ENCODE measurements at regions not wholly inside any gene's neighbourhood (a gene's known extent, or its start where the extent isn't known, plus 50 kb on each side); places are given as distances from the start of the nearest gene placed in this dataset.
A peak's percentile ranks its signal among the peaks of the same experiment; 100 is the strongest.

DNA sequence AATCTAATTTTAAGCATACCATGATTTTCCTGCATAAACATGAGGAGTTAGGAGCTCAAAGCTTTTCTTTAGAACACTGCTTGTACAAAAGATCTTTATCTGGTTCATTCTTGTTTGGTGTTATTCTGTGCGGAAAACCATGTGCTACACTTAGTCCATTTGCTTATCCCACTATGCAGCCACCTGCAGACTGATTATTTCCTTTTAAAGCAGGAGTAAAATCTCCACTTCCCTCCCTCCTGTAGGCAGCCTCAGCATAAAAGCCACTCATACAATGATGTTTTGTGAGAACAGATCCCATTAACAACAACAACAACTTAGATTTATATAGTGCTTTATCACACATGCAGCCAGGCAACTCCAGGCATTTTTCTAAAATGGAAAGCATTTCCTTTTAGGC lies 355.3 kb upstream of the NEGR1 start:
- H3K79me2 ChIP-seq (ENCODE audit: control insufficient read depth, insufficient read depth, low read length) = no peaks in the 10 kb centered on the region
- no peak overlapping the region for H3K27ac ChIP-seq (ENCODE audit: low read depth, low read length)
- H4K5ac ChIP-seq (ENCODE audit: low read length) = no peak overlapping the region
- H3K79me1 ChIP-seq (ENCODE audit: low read length) = no peaks in the 10 kb centered on the region
- no peak overlapping the region for H2BK120ac ChIP-seq (ENCODE audit: low read depth, low read length)
- H3K36me3 ChIP-seq (ENCODE audit: control insufficient read depth, insufficient read depth, low read length) = no peaks in the 10 kb centered on the region
- H3K4me1 ChIP-seq (ENCODE audit: control insufficient read depth, low read depth, low read length) = no peaks in the 10 kb centered on the region
- H3K4me3 ChIP-seq (ENCODE audit: low read length) = no peak overlapping the region
- no peak overlapping the region for H2BK5ac ChIP-seq (ENCODE audit: low read length)
- H3K4me2 ChIP-seq (ENCODE audit: low read length) = no peak overlapping the region
- no peak overlapping the region for H3K9ac ChIP-seq (ENCODE audit: low read length)
- DNase-seq = no peak
- WGBS (ENCODE audit: extremely low coverage, insufficient coverage, low lambda C conversion rate) = no CpG with 5 or more reads among the region's 1 CpG
- H3K18ac ChIP-seq (ENCODE audit: low read length) = no peak overlapping the region
- H3K4ac ChIP-seq (ENCODE audit: low read depth, low read length) = no peak overlapping the region
- H2BK15ac ChIP-seq (replicated peaks; ENCODE audit: low read depth) = no peak overlapping the region
- H3K27me3 ChIP-seq (ENCODE audit: insufficient read depth, low read length, poor library complexity) = no peaks in the 10 kb centered on the region
- H3K23ac ChIP-seq (ENCODE audit: low read length) = no peak overlapping the region
- H2AK5ac ChIP-seq (ENCODE audit: low read length) = no peak overlapping the region
- H3K56ac ChIP-seq (ENCODE audit: low read length) = no peak overlapping the region
- H4K8ac ChIP-seq (ENCODE audit: low read depth, low read length) = no peak overlapping the region

DNA sequence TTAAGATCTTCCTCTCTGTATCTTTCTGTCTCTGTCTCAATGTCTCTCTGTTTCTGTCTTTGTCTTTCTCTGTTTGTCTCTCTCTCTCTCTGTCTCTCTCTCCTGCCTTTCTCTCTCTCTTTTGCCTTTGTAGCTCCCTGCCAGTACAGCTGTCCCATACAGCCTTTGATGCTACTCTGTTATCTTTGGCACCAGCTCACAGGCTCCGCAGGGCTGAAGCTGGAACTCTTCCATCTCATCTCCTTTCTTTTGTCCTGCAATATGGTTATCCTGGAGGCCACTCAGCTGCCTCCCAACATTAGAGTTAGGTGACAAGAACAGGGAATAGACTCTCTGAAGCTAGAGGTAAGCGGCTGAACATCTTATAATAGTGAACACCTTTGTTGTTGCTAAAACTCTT lies 354.3 kb upstream of the NEGR1 start:
- Histone ChIP-seq H3K4ac (ENCODE audit: low read depth, low read length) (no peak overlapping the region), H3K27me3 (ENCODE audit: insufficient read depth, low read length, poor library complexity) (no peaks in the 10 kb centered on the region), H3K4me2 (ENCODE audit: low read length) (no peak overlapping the region), H3K4me1 (ENCODE audit: control insufficient read depth, low read depth, low read length) (no peaks in the 10 kb centered on the region), H3K79me2 (ENCODE audit: control insufficient read depth, insufficient read depth, low read length) (no peaks in the 10 kb centered on the region), H3K27ac (ENCODE audit: low read depth, low read length) (no peak overlapping the region), H3K56ac (ENCODE audit: low read length) (no peak overlapping the region), H3K18ac (ENCODE audit: low read length) (no peak overlapping the region), H2BK15ac (replicated peaks; ENCODE audit: low read depth) (no peak overlapping the region), H3K4me3 (ENCODE audit: low read length) (no peak overlapping the region), H3K36me3 (ENCODE audit: control insufficient read depth, insufficient read depth, low read length) (no peaks in the 10 kb centered on the region), H2AK5ac (ENCODE audit: low read length) (no peak overlapping the region), H3K23ac (ENCODE audit: low read length) (no peak overlapping the region), H3K9ac (ENCODE audit: low read length) (no peak overlapping the region), H3K79me1 (ENCODE audit: low read length) (no peaks in the 10 kb centered on the region), H4K5ac (ENCODE audit: low read length) (no peak overlapping the region), H2BK5ac (ENCODE audit: low read length) (no peak overlapping the region), H4K8ac (ENCODE audit: low read depth, low read length) (no peak overlapping the region), H2BK120ac (ENCODE audit: low read depth, low read length) (no peak overlapping the region)
- peak; percentile 6 for DNase-seq
- no CpG with 5 or more reads among the region's 2 CpGs for WGBS (ENCODE audit: extremely low coverage, insufficient coverage, low lambda C conversion rate)

DNA sequence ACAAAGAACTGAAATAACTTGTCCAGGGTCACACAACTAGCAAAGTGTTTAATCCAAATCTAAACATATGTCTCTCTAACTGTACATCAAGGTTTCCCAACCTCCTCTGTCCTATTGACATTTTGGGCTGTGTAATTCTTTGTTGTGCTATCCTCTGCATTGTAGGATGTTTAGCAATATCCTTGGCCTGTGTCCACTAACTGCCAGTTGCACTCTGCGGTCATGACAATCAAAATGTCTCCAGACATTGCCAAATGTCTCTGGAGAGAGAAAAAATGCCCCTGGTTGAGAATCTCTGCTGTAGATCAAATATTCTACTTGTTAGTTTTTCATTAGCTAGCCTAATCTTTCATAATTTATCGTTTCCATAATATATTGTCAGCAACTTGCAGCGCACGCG lies 353.4 kb upstream of the NEGR1 start:
- WGBS (ENCODE audit: extremely low coverage, insufficient coverage, low lambda C conversion rate) = no CpG with 5 or more reads among the region's 5 CpGs
- Histone ChIP-seq H3K9ac (ENCODE audit: low read length) (no peak overlapping the region), H3K4me2 (ENCODE audit: low read length) (no peak overlapping the region), H3K18ac (ENCODE audit: low read length) (no peak overlapping the region), H3K56ac (ENCODE audit: low read length) (no peak overlapping the region), H3K36me3 (ENCODE audit: control insufficient read depth, insufficient read depth, low read length) (no peaks in the 10 kb centered on the region), H3K27ac (ENCODE audit: low read depth, low read length) (no peak overlapping the region), H4K8ac (ENCODE audit: low read depth, low read length) (no peak overlapping the region), H4K5ac (ENCODE audit: low read length) (no peak overlapping the region), H3K4me1 (ENCODE audit: control insufficient read depth, low read depth, low read length) (no peaks in the 10 kb centered on the region), H3K23ac (ENCODE audit: low read length) (no peak overlapping the region), H3K79me1 (ENCODE audit: low read length) (no peaks in the 10 kb centered on the region), H3K27me3 (ENCODE audit: insufficient read depth, low read length, poor library complexity) (no peaks in the 10 kb centered on the region), H2BK120ac (ENCODE audit: low read depth, low read length) (no peak overlapping the region), H2BK5ac (ENCODE audit: low read length) (no peak overlapping the region), H3K79me2 (ENCODE audit: control insufficient read depth, insufficient read depth, low read length) (no peaks in the 10 kb centered on the region), H3K4me3 (ENCODE audit: low read length) (no peak overlapping the region), H2BK15ac (replicated peaks; ENCODE audit: low read depth) (no peak overlapping the region), H3K4ac (ENCODE audit: low read depth, low read length) (no peak overlapping the region), H2AK5ac (ENCODE audit: low read length) (no peak overlapping the region)
- DNase-seq = no peak

DNA sequence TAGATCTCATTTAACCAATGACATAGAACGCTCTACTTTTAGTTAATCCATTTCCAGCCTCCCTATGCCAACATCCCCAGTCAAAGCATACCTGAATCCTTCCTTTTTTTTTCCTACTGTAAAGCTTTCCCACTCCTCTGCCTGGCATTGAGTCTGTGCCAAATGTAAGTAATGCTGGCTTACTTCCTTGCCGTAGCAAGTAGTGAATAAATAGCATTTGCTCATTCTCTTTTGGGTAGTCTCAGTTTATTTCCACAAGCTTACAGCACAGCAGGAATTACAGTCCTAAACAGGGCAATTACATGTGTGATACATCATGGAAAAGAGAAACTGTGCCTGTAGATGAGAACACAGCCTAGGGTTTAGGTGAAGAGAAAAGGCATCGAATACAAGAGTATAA lies 352.6 kb upstream of the NEGR1 start:
- H2BK15ac ChIP-seq (replicated peaks; ENCODE audit: low read depth) = no peak overlapping the region
- H4K8ac ChIP-seq (ENCODE audit: low read depth, low read length) = no peak overlapping the region
- no peaks in the 10 kb centered on the region for H3K36me3 ChIP-seq (ENCODE audit: control insufficient read depth, insufficient read depth, low read length)
- no peak overlapping the region for H3K4me3 ChIP-seq (ENCODE audit: low read length)
- H3K56ac ChIP-seq (ENCODE audit: low read length) = no peak overlapping the region
- H3K23ac ChIP-seq (ENCODE audit: low read length) = no peak overlapping the region
- no CpG with 5 or more reads among the region's 3 CpGs for WGBS (ENCODE audit: extremely low coverage, insufficient coverage, low lambda C conversion rate)
- no peak overlapping the region for H3K4ac ChIP-seq (ENCODE audit: low read depth, low read length)
- no peaks in the 10 kb centered on the region for H3K4me1 ChIP-seq (ENCODE audit: control insufficient read depth, low read depth, low read length)
- no peak overlapping the region for H4K5ac ChIP-seq (ENCODE audit: low read length)
- H3K18ac ChIP-seq (ENCODE audit: low read length) = no peak overlapping the region
- H3K27ac ChIP-seq (ENCODE audit: low read depth, low read length) = no peak overlapping the region
- no peak for DNase-seq
- H2BK5ac ChIP-seq (ENCODE audit: low read length) = no peak overlapping the region
- H3K79me1 ChIP-seq (ENCODE audit: low read length) = no peaks in the 10 kb centered on the region
- H3K9ac ChIP-seq (ENCODE audit: low read length) = no peak overlapping the region
- H2AK5ac ChIP-seq (ENCODE audit: low read length) = no peak overlapping the region
- no peaks in the 10 kb centered on the region for H3K79me2 ChIP-seq (ENCODE audit: control insufficient read depth, insufficient read depth, low read length)
- H2BK120ac ChIP-seq (ENCODE audit: low read depth, low read length) = no peak overlapping the region
- no peaks in the 10 kb centered on the region for H3K27me3 ChIP-seq (ENCODE audit: insufficient read depth, low read length, poor library complexity)
- H3K4me2 ChIP-seq (ENCODE audit: low read length) = no peak overlapping the region

DNA sequence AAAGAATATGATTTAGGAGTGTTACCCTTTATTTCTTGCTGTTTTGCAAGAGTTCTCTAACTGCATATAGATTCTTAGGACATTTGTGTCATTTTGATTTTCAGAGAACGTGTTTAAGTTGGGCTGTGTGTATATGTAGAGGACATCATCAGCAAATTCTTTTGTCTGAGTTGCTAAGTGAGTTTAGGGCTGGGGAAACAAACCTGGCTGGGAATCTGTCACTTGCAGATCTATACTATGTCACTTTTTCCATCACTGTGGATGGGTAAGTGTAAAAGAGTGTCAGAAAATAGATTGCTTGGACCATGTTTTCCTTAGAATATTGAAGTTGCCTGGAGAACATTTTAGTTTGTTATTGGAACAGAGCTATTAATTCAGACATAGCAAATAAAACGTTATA lies 349.1 kb upstream of the NEGR1 start:
- no peak overlapping the region for H3K56ac ChIP-seq (ENCODE audit: low read length)
- H2BK120ac ChIP-seq (ENCODE audit: low read depth, low read length) = no peak overlapping the region
- H3K36me3 ChIP-seq (ENCODE audit: control insufficient read depth, insufficient read depth, low read length) = no peaks in the 10 kb centered on the region
- no peak overlapping the region for H2AK5ac ChIP-seq (ENCODE audit: low read length)
- H3K27me3 ChIP-seq (ENCODE audit: insufficient read depth, low read length, poor library complexity) = no peaks in the 10 kb centered on the region
- no peak overlapping the region for H4K5ac ChIP-seq (ENCODE audit: low read length)
- no peak for DNase-seq
- no peak overlapping the region for H3K9ac ChIP-seq (ENCODE audit: low read length)
- H3K4me2 ChIP-seq (ENCODE audit: low read length) = no peak overlapping the region
- H3K27ac ChIP-seq (ENCODE audit: low read depth, low read length) = no peak overlapping the region
- no CpG with 5 or more reads among the region's 2 CpGs for WGBS (ENCODE audit: extremely low coverage, insufficient coverage, low lambda C conversion rate)
- no peak overlapping the region for H3K4ac ChIP-seq (ENCODE audit: low read depth, low read length)
- no peak overlapping the region for H4K8ac ChIP-seq (ENCODE audit: low read depth, low read length)
- H3K18ac ChIP-seq (ENCODE audit: low read length) = no peak overlapping the region
- H3K79me1 ChIP-seq (ENCODE audit: low read length) = no peaks in the 10 kb centered on the region
- H3K4me3 ChIP-seq (ENCODE audit: low read length) = no peak overlapping the region
- no peaks in the 10 kb centered on the region for H3K79me2 ChIP-seq (ENCODE audit: control insufficient read depth, insufficient read depth, low read length)
- H2BK15ac ChIP-seq (replicated peaks; ENCODE audit: low read depth) = no peak overlapping the region
- H2BK5ac ChIP-seq (ENCODE audit: low read length) = no peak overlapping the region
- no peaks in the 10 kb centered on the region for H3K4me1 ChIP-seq (ENCODE audit: control insufficient read depth, low read depth, low read length)
- no peak overlapping the region for H3K23ac ChIP-seq (ENCODE audit: low read length)

DNA sequence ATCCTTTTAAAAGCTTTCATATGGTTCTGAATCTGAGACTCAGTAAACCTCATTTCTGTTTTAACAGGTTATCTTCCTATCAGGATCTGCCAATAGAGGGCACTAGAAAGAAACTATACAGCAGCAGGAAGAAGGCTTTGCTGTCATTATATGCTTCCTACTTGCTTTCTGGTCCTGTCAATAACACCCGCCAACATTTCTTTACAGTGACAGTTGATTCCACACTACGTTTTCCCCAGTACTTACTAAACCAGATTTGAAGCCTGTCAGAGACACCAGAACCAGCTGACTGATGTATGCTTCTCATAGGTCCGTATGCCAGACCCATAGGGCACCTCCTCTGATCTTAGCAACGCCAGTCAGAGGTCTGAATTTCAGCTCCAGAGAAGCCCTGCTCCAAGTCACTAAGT lies 341.0 kb upstream of the NEGR1 start:
- Histone ChIP-seq H3K56ac (ENCODE audit: low read length) (no peak overlapping the region), H4K8ac (ENCODE audit: low read depth, low read length) (no peak overlapping the region), H3K36me3 (ENCODE audit: control insufficient read depth, insufficient read depth, low read length) (no peaks in the 10 kb centered on the region), H3K4me3 (ENCODE audit: low read length) (no peak overlapping the region), H3K4ac (ENCODE audit: low read depth, low read length) (no peak overlapping the region), H3K79me2 (ENCODE audit: control insufficient read depth, insufficient read depth, low read length) (no peaks in the 10 kb centered on the region), H2BK5ac (ENCODE audit: low read length) (no peak overlapping the region), H3K4me2 (ENCODE audit: low read length) (no peak overlapping the region), H3K23ac (ENCODE audit: low read length) (no peak overlapping the region), H2BK15ac (replicated peaks; ENCODE audit: low read depth) (no peak overlapping the region), H3K18ac (ENCODE audit: low read length) (no peak overlapping the region), H2BK120ac (ENCODE audit: low read depth, low read length) (no peak overlapping the region), H3K27me3 (ENCODE audit: insufficient read depth, low read length, poor library complexity) (no peaks in the 10 kb centered on the region), H3K4me1 (ENCODE audit: control insufficient read depth, low read depth, low read length) (no peaks in the 10 kb centered on the region), H2AK5ac (ENCODE audit: low read length) (no peak overlapping the region), H3K27ac (ENCODE audit: low read depth, low read length) (no peak overlapping the region), H3K9ac (ENCODE audit: low read length) (no peak overlapping the region), H4K5ac (ENCODE audit: low read length) (no peak overlapping the region), H3K79me1 (ENCODE audit: low read length) (no peaks in the 10 kb centered on the region)
- WGBS (ENCODE audit: extremely low coverage, insufficient coverage, low lambda C conversion rate) = no CpG with 5 or more reads among the region's 4 CpGs
- DNase-seq = peak; percentile 70

Data from mesendoderm (in vitro differentiated cells).